ENCODE measurements at regions not wholly inside any gene's neighbourhood (a gene's known extent, or its start where the extent isn't known, plus 50 kb on each side); places are given as distances from the start of the nearest gene placed in this dataset.

- H3K4me1 ChIP-seq, result no peaks in the 10 kb centered on the region
- no peaks in the 10 kb centered on the region for H3K36me3 ChIP-seq
- H3K27me3 ChIP-seq, result no peaks in the 10 kb centered on the region
- DNase-seq, result no peak
- H3K9me3 ChIP-seq, result no peaks in the 10 kb centered on the region
- no peak for TF ChIP-seq POLR2A (IDR thresholded peaks at IDR 0.05)
- no peak for TF ChIP-seq CTCF (IDR thresholded peaks at IDR 0.05)
- H3K4me3 ChIP-seq, result no peak overlapping the region
- no peak overlapping the region for H3K27ac ChIP-seq
- intact Hi-C loops (cut with DNase I; ENCODE audit: low total_unique reads), result no loop called here
These were observed 82.7 kb upstream of the ZBTB18 start for GRCh38 chr1:243968413-243968812.

- Histone ChIP-seq H3K4me3 (no peak overlapping the region), H3K27me3 (no peaks in the 10 kb centered on the region), H3K27ac (no peak overlapping the region), H3K36me3 (no peaks in the 10 kb centered on the region), H3K9me3 (no peaks in the 10 kb centered on the region), H3K4me1 (no peaks in the 10 kb centered on the region)
- intact Hi-C loops (cut with DNase I; ENCODE audit: low total_unique reads), result no loop called here
- TF ChIP-seq CTCF (IDR thresholded peaks at IDR 0.05) (no peak), POLR2A (IDR thresholded peaks at IDR 0.05) (no peak)
- no peak for DNase-seq
These were observed 86.2 kb upstream of the ZBTB18 start for GRCh38 chr1:243964915-243965314.

GRCh38 chr1:243963571-243963970, 87.5 kb upstream of the ZBTB18 start:
- H3K27ac ChIP-seq, result no peak overlapping the region
- no peak overlapping the region for H3K4me3 ChIP-seq
- H3K36me3 ChIP-seq, result no peaks in the 10 kb centered on the region
- H3K9me3 ChIP-seq, result no peaks in the 10 kb centered on the region
- no peaks in the 10 kb centered on the region for H3K27me3 ChIP-seq
- DNase-seq, result no peak
- no peaks in the 10 kb centered on the region for H3K4me1 ChIP-seq
- no peak for TF ChIP-seq CTCF (IDR thresholded peaks at IDR 0.05)
- no peak for TF ChIP-seq POLR2A (IDR thresholded peaks at IDR 0.05)
- intact Hi-C loops (cut with DNase I; ENCODE audit: low total_unique reads), result no loop called here

GRCh38 chr1:243962541-243962940, 88.5 kb upstream of the ZBTB18 start:
- Histone ChIP-seq H3K27me3 (no peaks in the 10 kb centered on the region), H3K9me3 (no peaks in the 10 kb centered on the region), H3K36me3 (no peaks in the 10 kb centered on the region), H3K4me1 (no peaks in the 10 kb centered on the region), H3K4me3 (no peak overlapping the region), H3K27ac (no peak overlapping the region)
- intact Hi-C loops (cut with DNase I; ENCODE audit: low total_unique reads), result no loop called here
- no peak for TF ChIP-seq POLR2A (IDR thresholded peaks at IDR 0.05)
- TF ChIP-seq CTCF (IDR thresholded peaks at IDR 0.05), result no peak
- no peak for DNase-seq

- no peaks in the 10 kb centered on the region for H3K9me3 ChIP-seq
- intact Hi-C loops (cut with DNase I; ENCODE audit: low total_unique reads), result no loop called here
These were observed 91.1 kb upstream of the ZBTB18 start for GRCh38 chr1:243959998-243960397.

More at GRCh38 chr1:243959998-243960397, 91.1 kb upstream of the ZBTB18 start:
- Histone ChIP-seq H3K4me3 (no peak overlapping the region), H3K36me3 (no peaks in the 10 kb centered on the region), H3K27me3 (no peaks in the 10 kb centered on the region), H3K4me1 (no peaks in the 10 kb centered on the region), H3K27ac (no peak overlapping the region)
- no peak for DNase-seq
- TF ChIP-seq CTCF (IDR thresholded peaks at IDR 0.05), result no peak
- TF ChIP-seq POLR2A (IDR thresholded peaks at IDR 0.05), result no peak
